ENCODE measurements at regions not wholly inside any gene's neighbourhood (a gene's known extent, or its start where the extent isn't known, plus 50 kb on each side); places are given as distances from the start of the nearest gene placed in this dataset.

DNA sequence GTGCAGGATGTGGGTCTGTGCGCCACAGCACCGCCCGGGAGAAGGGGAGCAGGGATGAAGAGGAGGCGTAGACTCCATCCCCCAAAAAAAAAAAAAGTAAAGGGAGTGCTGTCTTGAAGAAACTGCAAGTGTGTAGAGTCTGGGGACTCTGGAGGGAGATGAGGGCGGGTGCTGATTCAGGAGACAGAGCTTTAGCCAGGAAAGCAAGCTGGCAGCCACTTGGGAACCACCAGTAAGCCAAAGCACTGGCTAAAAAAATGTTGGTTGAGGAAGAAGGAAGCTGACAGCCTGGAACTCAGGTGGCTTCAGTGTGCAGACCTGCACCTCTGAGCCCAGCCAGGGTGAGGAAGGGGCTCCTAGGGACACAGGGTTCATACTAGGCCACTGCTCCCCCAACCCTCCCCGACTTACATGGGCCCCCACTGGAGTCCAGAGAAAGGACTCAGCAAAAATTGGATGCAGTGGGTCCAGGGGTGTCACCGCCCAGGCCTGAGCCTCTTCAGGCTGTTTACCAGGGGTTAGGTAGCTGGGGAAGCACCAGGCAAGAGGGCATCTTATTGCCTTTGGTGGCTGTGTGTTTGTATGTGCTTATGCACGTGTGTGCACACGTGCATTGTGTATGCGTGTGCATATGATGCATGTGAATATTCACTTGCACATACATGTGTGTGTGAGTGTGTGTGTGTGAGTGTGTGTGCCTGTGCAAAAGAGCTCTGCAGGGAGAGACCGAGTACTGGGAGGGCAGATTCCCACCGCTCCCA lies 153.5 kb upstream of the MLN start:
- H3K4me1 ChIP-seq (ENCODE audit: insufficient read depth, low read length) = no peaks in the 10 kb centered on the region
- Mint-ChIP-seq H3K9me3 (no peaks in the 10 kb centered on the region), H3K27ac (no peak overlapping the region), H3K27me3 (peaks cover 2 to 4% of the 10 kb centered on the region in 2 donors), H3K4me3 (no peak overlapping the region), H3K36me3 (no peaks in the 10 kb centered on the region), H3K4me1 (peaks cover 0 to 6% (median 3%) of the 10 kb centered on the region in 4 donors)
- ChIA-PET CTCF (ENCODE audit: partially characterized antibody) (no interaction called here), POLR2A (ENCODE audit: partially characterized antibody) (no interaction called here)
- no peak for DNase-seq
- H3K36me3 ChIP-seq (ENCODE audit: insufficient read depth, low read length) = no peaks in the 10 kb centered on the region
- H3K27me3 ChIP-seq (ENCODE audit: insufficient read depth, low read length) = no peaks in the 10 kb centered on the region
- intact Hi-C loops (cut with micrococcal nuclease) = no loop called here
- H3K27ac ChIP-seq (ENCODE audit: low read depth, low read length) = no peak overlapping the region
- no peak overlapping the region for H3K4me3 ChIP-seq (ENCODE audit: low read length in 2 of 2)
- H3K9me3 ChIP-seq (ENCODE audit: control insufficient read depth in 1 of 2, low read length in 2 of 2) = no peaks in the 10 kb centered on the region

DNA sequence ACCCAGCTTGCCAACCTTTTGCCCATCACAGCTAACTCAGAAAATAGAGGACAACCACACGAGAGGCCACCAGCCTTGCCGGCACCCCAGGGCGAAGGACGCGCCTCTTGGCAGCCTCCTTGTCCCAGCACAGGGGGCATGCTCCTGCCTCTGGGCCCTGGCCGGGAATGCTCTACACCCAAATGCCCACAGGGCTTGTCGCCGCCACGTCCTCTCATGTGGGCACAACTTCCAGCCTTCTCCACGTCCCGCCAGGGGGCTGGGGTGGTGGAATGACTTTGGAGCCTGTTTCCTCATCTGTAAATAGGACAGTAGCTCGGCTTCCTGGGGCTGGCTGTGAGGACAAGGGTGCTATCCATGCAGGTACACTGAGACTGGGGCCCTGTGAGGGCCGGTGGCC lies 152.4 kb upstream of the MLN start:
- Mint-ChIP-seq H3K9me3 (no peaks in the 10 kb centered on the region), H3K4me1 (peaks cover 0 to 6% (median 3%) of the 10 kb centered on the region in 4 donors), H3K4me3 (no peak overlapping the region), H3K27ac (no peak overlapping the region), H3K36me3 (no peaks in the 10 kb centered on the region), H3K27me3 (peaks cover 2 to 5% of the 10 kb centered on the region in 2 donors)
- H3K4me3 ChIP-seq (ENCODE audit: low read length in 2 of 2) = no peak overlapping the region
- intact Hi-C loops (cut with micrococcal nuclease) = no loop called here
- H3K27ac ChIP-seq (ENCODE audit: low read depth, low read length) = no peak overlapping the region
- ChIA-PET POLR2A (ENCODE audit: partially characterized antibody) (no interaction called here), CTCF (ENCODE audit: partially characterized antibody) (no interaction called here)
- H3K36me3 ChIP-seq (ENCODE audit: insufficient read depth, low read length) = no peaks in the 10 kb centered on the region
- no peaks in the 10 kb centered on the region for H3K4me1 ChIP-seq (ENCODE audit: insufficient read depth, low read length)
- no peaks in the 10 kb centered on the region for H3K27me3 ChIP-seq (ENCODE audit: insufficient read depth, low read length)
- H3K9me3 ChIP-seq (ENCODE audit: control insufficient read depth in 1 of 2, low read length in 2 of 2) = no peaks in the 10 kb centered on the region
- no peak for DNase-seq

DNA sequence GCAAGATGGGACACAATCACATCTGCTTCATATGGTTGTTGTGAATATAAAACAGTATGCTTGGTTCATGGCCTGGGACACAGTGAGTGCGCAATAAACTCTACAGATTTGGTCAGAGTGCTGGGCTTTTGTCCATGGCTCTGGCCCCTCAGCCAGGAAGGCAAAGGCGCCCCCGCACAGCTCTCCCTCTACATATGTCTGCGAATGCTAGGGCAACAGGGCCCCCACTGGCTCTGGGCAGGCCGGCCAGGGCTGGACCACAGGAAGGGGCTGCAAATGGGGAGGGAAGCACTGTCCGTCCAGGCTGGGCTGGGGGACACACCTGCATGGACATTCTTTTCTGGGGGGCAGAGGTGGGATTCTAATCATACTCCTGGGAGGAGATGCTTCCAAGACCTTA lies 151.8 kb upstream of the MLN start:
- CTCF ChIA-PET (ENCODE audit: partially characterized antibody) = no interaction called here
- Mint-ChIP-seq H3K27ac (no peak overlapping the region), H3K4me3 (no peak overlapping the region), H3K36me3 (no peaks in the 10 kb centered on the region), H3K9me3 (no peaks in the 10 kb centered on the region), H3K4me1 (peaks cover 0 to 6% (median 3%) of the 10 kb centered on the region in 4 donors), H3K27me3 (peaks cover 2 to 5% of the 10 kb centered on the region in 2 donors)
- Histone ChIP-seq H3K4me1 (ENCODE audit: insufficient read depth, low read length) (no peaks in the 10 kb centered on the region), H3K36me3 (ENCODE audit: insufficient read depth, low read length) (no peaks in the 10 kb centered on the region), H3K27me3 (ENCODE audit: insufficient read depth, low read length) (no peaks in the 10 kb centered on the region), H3K27ac (ENCODE audit: low read depth, low read length) (no peak overlapping the region), H3K9me3 (ENCODE audit: control insufficient read depth in 1 of 2, low read length in 2 of 2) (no peaks in the 10 kb centered on the region), H3K4me3 (ENCODE audit: low read length in 2 of 2) (no peak overlapping the region)
- no peak for DNase-seq
- POLR2A ChIA-PET (ENCODE audit: partially characterized antibody) = no interaction called here
- intact Hi-C loops (cut with micrococcal nuclease) = no loop called here

DNA sequence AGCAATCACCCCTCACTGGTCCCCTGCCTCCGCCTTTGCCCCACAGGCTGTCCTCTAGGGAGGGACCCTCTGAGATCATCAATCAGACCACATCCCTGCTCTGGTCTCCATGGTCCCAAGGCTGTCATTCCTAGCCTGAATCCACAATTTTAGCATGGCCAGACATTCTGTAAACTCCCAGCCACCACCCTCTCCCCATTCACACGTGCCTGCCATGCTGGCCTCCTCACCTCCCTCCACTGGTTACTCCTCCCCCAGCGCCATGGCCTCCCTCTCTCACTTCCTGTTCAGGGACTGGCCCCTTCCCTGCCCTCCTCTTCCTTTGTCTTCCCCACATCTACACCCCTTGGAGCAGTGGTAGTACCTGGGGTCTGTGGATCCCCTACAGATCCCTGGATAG lies 150.7 kb upstream of the MLN start:
- intact Hi-C loops (cut with micrococcal nuclease) = no loop called here
- Mint-ChIP-seq H3K9me3 (no peaks in the 10 kb centered on the region), H3K27ac (no peak overlapping the region), H3K27me3 (peaks cover 2 to 5% of the 10 kb centered on the region in 2 donors), H3K4me3 (no peak overlapping the region), H3K4me1 (peaks cover 0 to 6% (median 4%) of the 10 kb centered on the region in 4 donors), H3K36me3 (no peaks in the 10 kb centered on the region)
- H3K4me1 ChIP-seq (ENCODE audit: insufficient read depth, low read length) = no peaks in the 10 kb centered on the region
- ChIA-PET POLR2A (ENCODE audit: partially characterized antibody) (no interaction called here), CTCF (ENCODE audit: partially characterized antibody) (no interaction called here)
- no peak for DNase-seq
- no peaks in the 10 kb centered on the region for H3K27me3 ChIP-seq (ENCODE audit: insufficient read depth, low read length)
- H3K27ac ChIP-seq (ENCODE audit: low read depth, low read length) = no peak overlapping the region
- no peak overlapping the region for H3K4me3 ChIP-seq (ENCODE audit: low read length in 2 of 2)
- H3K9me3 ChIP-seq (ENCODE audit: control insufficient read depth in 1 of 2, low read length in 2 of 2) = no peaks in the 10 kb centered on the region
- no peaks in the 10 kb centered on the region for H3K36me3 ChIP-seq (ENCODE audit: insufficient read depth, low read length)

DNA sequence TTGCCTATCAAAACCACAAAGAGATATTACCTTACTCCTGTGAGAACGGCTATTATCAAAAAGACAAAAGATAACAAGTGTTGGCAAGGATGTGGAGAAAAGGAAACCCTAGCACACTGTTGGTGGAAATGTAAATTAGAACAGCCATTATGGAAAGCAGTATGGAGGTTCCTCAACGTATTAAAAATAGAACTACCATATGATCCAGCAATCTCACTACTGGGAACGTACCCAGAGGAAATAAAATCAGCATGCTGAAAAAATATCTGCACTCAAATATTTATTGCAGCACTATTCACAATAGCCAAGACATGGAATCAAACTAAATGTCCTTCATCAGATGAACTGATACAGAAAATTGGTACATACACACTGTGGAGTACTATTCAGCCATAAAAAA lies 149.4 kb upstream of the MLN start:
- no peaks in the 10 kb centered on the region for H3K9me3 Mint-ChIP-seq
- no peak for DNase-seq
- no peaks in the 10 kb centered on the region for H3K36me3 ChIP-seq (ENCODE audit: insufficient read depth, low read length)
- H3K27ac Mint-ChIP-seq = peak overlapping the region in 1 of 7 donors; percentile 1
- H3K27me3 Mint-ChIP-seq = peaks cover 2 to 4% of the 10 kb centered on the region in 2 donors
- no peak overlapping the region for H3K4me3 Mint-ChIP-seq
- H3K27ac ChIP-seq (ENCODE audit: low read depth, low read length) = no peak overlapping the region
- no peaks in the 10 kb centered on the region for H3K9me3 ChIP-seq (ENCODE audit: control insufficient read depth in 1 of 2, low read length in 2 of 2)
- H3K36me3 Mint-ChIP-seq = no peaks in the 10 kb centered on the region
- CTCF ChIA-PET (ENCODE audit: partially characterized antibody) = no interaction called here
- H3K4me3 ChIP-seq (ENCODE audit: low read length in 2 of 2) = no peak overlapping the region
- intact Hi-C loops (cut with micrococcal nuclease) = no loop called here
- H3K27me3 ChIP-seq (ENCODE audit: insufficient read depth, low read length) = no peaks in the 10 kb centered on the region
- H3K4me1 Mint-ChIP-seq = peaks cover 0 to 6% (median 4%) of the 10 kb centered on the region in 4 donors
- H3K4me1 ChIP-seq (ENCODE audit: insufficient read depth, low read length) = no peaks in the 10 kb centered on the region
- POLR2A ChIA-PET (ENCODE audit: partially characterized antibody) = interaction anchor here (1.0 kb wide), 1 partner anchor 92 kb away, joined by 3 read pairs; no protein-coding TSS in a partner anchor

DNA sequence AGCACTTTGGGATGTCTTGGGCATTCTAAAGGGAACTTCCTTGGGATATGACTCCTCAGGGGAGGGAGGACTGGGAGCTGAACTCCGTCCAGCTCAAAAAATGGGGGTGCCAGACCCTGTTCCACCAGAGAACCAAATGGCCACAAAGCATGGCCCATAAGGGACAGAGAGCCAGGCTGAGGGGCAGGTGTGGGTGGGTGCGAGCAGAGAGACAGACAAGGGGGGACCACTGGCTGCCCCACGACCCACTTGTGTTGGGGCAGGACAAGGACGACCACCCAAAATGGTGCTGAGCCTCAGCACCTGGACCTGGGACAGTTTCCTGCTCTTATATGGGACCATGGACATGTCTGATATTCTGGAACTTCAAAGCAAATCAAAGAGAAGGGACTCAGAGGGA lies 148.2 kb upstream of the MLN start:
- intact Hi-C loops (cut with micrococcal nuclease) = no loop called here
- Mint-ChIP-seq H3K4me1 (peaks cover 0 to 5% (median 3%) of the 10 kb centered on the region in 4 donors), H3K27me3 (peaks cover 0 to 4% of the 10 kb centered on the region in 2 donors), H3K4me3 (no peak overlapping the region), H3K36me3 (no peaks in the 10 kb centered on the region), H3K9me3 (no peaks in the 10 kb centered on the region), H3K27ac (no peak overlapping the region)
- Histone ChIP-seq H3K27ac (ENCODE audit: low read depth, low read length) (no peak overlapping the region), H3K36me3 (ENCODE audit: insufficient read depth, low read length) (no peaks in the 10 kb centered on the region), H3K4me1 (ENCODE audit: insufficient read depth, low read length) (no peaks in the 10 kb centered on the region), H3K9me3 (ENCODE audit: control insufficient read depth in 1 of 2, low read length in 2 of 2) (no peaks in the 10 kb centered on the region), H3K27me3 (ENCODE audit: insufficient read depth, low read length) (no peaks in the 10 kb centered on the region), H3K4me3 (ENCODE audit: low read length in 2 of 2) (no peak overlapping the region)
- no peak for DNase-seq
- ChIA-PET CTCF (ENCODE audit: partially characterized antibody) (interaction anchor here (1.4 kb wide), 1 partner anchor 76 kb away, joined by 3 read pairs; no protein-coding TSS in a partner anchor), POLR2A (ENCODE audit: partially characterized antibody) (interaction anchor here (1.0 kb wide), 1 partner anchor 91 kb away, joined by 3 read pairs; no protein-coding TSS in a partner anchor)

DNA sequence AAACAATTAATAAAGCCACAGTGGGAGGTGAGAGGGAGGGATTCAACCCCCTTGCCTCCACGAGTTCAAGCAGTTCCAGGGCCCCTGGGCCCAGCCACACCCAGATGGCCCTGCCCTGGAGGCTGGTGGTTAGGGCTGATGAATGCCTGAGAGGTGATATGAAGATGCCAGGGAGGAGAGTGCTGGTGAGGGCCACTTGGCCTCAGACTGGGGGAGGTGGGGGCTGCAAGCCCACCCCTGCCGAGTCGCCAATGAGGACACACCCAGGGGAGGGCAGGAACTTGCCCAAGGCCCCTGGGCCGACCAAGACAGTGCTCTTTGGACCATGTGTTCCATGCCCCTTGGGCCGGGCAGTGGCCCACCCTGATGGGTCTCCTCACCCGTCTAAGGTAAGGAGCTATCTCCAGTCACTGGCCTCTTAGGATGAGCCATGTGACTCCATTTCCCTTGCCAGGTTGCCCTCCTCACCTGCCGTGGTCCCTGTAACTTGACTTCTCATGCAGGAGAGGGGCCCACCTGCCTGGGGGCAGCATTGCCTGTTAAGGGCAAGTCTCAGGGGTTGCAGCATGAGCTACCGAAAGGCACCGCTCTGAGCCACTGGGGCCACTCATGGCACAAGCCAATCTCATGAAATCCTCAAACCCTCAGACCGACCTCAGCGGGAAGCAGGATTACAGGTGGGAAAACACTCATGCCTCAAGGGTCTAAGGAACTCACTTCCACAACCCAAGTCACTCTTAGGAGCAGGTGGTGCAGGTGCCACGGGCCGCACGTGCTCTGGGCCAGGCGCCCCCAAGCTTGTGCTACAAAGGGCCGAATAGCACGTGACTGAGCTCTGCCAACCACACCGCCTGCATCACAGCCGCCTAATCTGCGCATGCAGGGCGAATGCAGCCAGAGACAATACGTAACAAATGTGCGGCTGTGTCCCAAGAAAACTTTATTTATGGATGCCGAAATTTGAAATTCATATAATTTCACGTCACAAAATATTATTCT lies 147.4 kb upstream of the MLN start:
- Histone ChIP-seq H3K4me3 (ENCODE audit: low read length in 2 of 2) (no peak overlapping the region), H3K36me3 (ENCODE audit: insufficient read depth, low read length) (no peaks in the 10 kb centered on the region), H3K27ac (ENCODE audit: low read depth, low read length) (no peak overlapping the region), H3K9me3 (ENCODE audit: control insufficient read depth in 1 of 2, low read length in 2 of 2) (no peaks in the 10 kb centered on the region), H3K4me1 (ENCODE audit: insufficient read depth, low read length) (no peaks in the 10 kb centered on the region), H3K27me3 (ENCODE audit: insufficient read depth, low read length) (no peaks in the 10 kb centered on the region)
- CTCF ChIA-PET (ENCODE audit: partially characterized antibody) = interaction anchor here (1.4 kb wide), 1 partner anchor 76 kb away, joined by 3 read pairs; no protein-coding TSS in a partner anchor
- Mint-ChIP-seq H3K27me3 (peaks cover 0 to 4% of the 10 kb centered on the region in 2 donors), H3K36me3 (no peaks in the 10 kb centered on the region), H3K4me1 (peaks cover 0 to 5% (median under 1%) of the 10 kb centered on the region in 4 donors), H3K27ac (no peak overlapping the region), H3K9me3 (no peaks in the 10 kb centered on the region), H3K4me3 (no peak overlapping the region)
- POLR2A ChIA-PET (ENCODE audit: partially characterized antibody) = no interaction called here
- DNase-seq = no peak
- intact Hi-C loops (cut with micrococcal nuclease) = no loop called here
